CD4-positive, alpha-beta T cell (primary cell): ENCODE measurements at regions not wholly inside any gene's neighbourhood (a gene's known extent, or its start where the extent isn't known, plus 50 kb on each side); places are given as distances from the start of the nearest gene placed in this dataset.

Source experiments
- ATAC-seq: fragments of 200-7000 bp; cut with Tn5 transposase; one replicate; pipeline ENCODE4 v1.10.0; 2022; ENCODE audit warnings: mild to moderate bottlenecking; ENCODE audit not compliant: poor library complexity
- CTCF ChIA-PET: fragments of 350-600 bp; sonication (Branson Sonifier 250); formaldehyde crosslinking; loops from one replicate; lab custom pipeline; 2021; ENCODE audit warnings: antibody characterized with exemption, inconsistent platforms; lab: Charles Lee
- POLR2A ChIA-PET: fragments of 350-600 bp; sonication (Branson Sonifier 250); formaldehyde crosslinking; loops from one replicate; lab custom pipeline; 2021; ENCODE audit warnings: antibody characterized with exemption, inconsistent platforms; lab: Charles Lee
- DNase-seq, 14 experiments: peaks; one replicate each; pipeline ENCODE4 v3.0.0-alpha.2; 2013 to 2020; ENCODE audit warnings: mixed read lengths in 2 of 14
- H3K27ac ChIP-seq, 2 donors: one replicate each; pipeline versions ENCODE4 v1.5.1 to v1.7.0; 2013; ENCODE audit warnings: low read length in 2 of 2, low read depth in 1 of 2, mild to moderate bottlenecking in 1 of 2
- H3K27me3 ChIP-seq, 2 experiments: 1 replicate in 1 of 2; 2 replicates in 1 of 2; pipeline versions ENCODE4 v1.6.1 to v1.7.0; 2013; ENCODE audit warnings: low read length in 2 of 2, control low read depth in 1 of 2, mild to moderate bottlenecking in 1 of 2, moderate library complexity in 1 of 2; ENCODE audit not compliant: insufficient read depth in 2 of 2, control insufficient read depth in 1 of 2
- H3K36me3 ChIP-seq: one replicate; pipeline ENCODE4 v1.6.1; 2013; ENCODE audit warnings: low read length, control low read depth; ENCODE audit not compliant: insufficient read depth
- H3K4me1 ChIP-seq: one replicate; pipeline ENCODE4 v1.6.1; 2013; ENCODE audit warnings: low read length, control low read depth; ENCODE audit not compliant: insufficient read depth
- H3K4me3 ChIP-seq: one replicate; pipeline ENCODE4 v1.5.1; 2013; ENCODE audit warnings: mild to moderate bottlenecking, low read length, moderate library complexity
- H3K9me3 ChIP-seq, 2 experiments: 1 replicate in 1 of 2; 2 replicates in 1 of 2; pipeline versions ENCODE4 v1.6.1 to v1.7.0; 2013; ENCODE audit warnings: low read length in 2 of 2, mild to moderate bottlenecking in 2 of 2, control low read depth in 1 of 2, moderate library complexity in 1 of 2; ENCODE audit not compliant: control insufficient read depth in 1 of 2, insufficient read depth in 1 of 2
- H3K27ac Mint-ChIP-seq: one replicate; pipeline ENCODE4 v1.8.0; 2020; ENCODE audit warnings: mixed read lengths
- H3K27me3 Mint-ChIP-seq: one replicate; pipeline ENCODE4 v1.8.0; 2021; ENCODE audit warnings: mixed read lengths
- H3K36me3 Mint-ChIP-seq: one replicate; pipeline ENCODE4 v1.8.0; 2021; ENCODE audit warnings: low read depth, mixed read lengths
- H3K4me1 Mint-ChIP-seq: one replicate; pipeline ENCODE4 v1.8.0; 2021; ENCODE audit warnings: low read depth, mixed read lengths
- H3K4me3 Mint-ChIP-seq: one replicate; pipeline ENCODE4 v1.8.0; 2020; ENCODE audit warnings: mild to moderate bottlenecking, mixed read lengths
- H3K9me3 Mint-ChIP-seq: one replicate; pipeline ENCODE4 v1.8.0; 2020; ENCODE audit warnings: mixed read lengths
- CTCF ChIP-seq: fragments of 200-600 bp; IDR thresholded peaks from one replicate; pipeline ENCODE4 v1.8.0; 2022; ENCODE audit warnings: antibody characterized with exemption, mild to moderate bottlenecking
- intact Hi-C, 2 experiments: fragments of 100-400 bp; cut with DNase I in 1 of 2; cut with micrococcal nuclease in 1 of 2; formaldehyde crosslinking; loops; one replicate each; pipeline versions ENCODE4 v1.15.1 to v1.9.0; 2023 to 2025; cut with DNase I, micrococcal nuclease

DNA sequence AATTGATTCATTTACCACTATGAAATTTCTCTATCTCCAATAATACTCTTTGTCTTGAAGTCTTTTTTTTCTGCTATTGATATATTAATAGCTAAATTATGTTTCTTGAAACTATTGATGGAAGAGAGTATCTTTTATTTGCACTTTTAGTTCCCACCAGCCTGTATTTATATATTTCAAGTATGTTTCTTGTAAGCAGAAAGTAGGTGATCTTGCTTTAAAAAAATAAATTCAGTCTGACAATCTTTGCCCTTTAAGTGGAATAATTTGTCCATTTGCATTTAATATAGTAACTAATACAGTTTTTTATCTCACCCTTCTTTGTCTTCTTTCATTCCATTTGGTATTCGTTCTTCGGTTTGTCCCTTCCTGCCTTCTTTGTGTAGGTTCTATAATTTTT lies 790.5 kb downstream of the MCTP2 start:
- Histone ChIP-seq H3K4me1 (no peaks in the 10 kb centered on the region), H3K36me3 (no peaks in the 10 kb centered on the region), H3K4me3 (no peak overlapping the region), H3K27me3 (no peaks in the 10 kb centered on the region), H3K9me3 (peaks cover 0 to 4% of the 10 kb centered on the region in 2 experiments), H3K27ac (no peak overlapping the region)
- Mint-ChIP-seq H3K9me3 (peaks cover 3% of the 10 kb centered on the region), H3K36me3 (no peaks in the 10 kb centered on the region), H3K4me3 (no peak overlapping the region), H3K27me3 (no peaks in the 10 kb centered on the region), H3K27ac (no peak overlapping the region), H3K4me1 (no peaks in the 10 kb centered on the region)
- ATAC-seq (no peak), DNase-seq (no peak)
- POLR2A ChIA-PET, result no interaction called here
- no peak for TF ChIP-seq CTCF
- intact Hi-C loops, result no loop called here
- CTCF ChIA-PET, result no interaction called here

- H3K4me3 ChIP-seq, result no peak overlapping the region
- Mint-ChIP-seq H3K27ac (no peak overlapping the region), H3K4me3 (no peak overlapping the region), H3K9me3 (peaks cover 3% of the 10 kb centered on the region), H3K36me3 (no peaks in the 10 kb centered on the region), H3K27me3 (peaks cover 5% of the 10 kb centered on the region), H3K4me1 (no peaks in the 10 kb centered on the region)
- DNase-seq, result no peak
- H3K27ac ChIP-seq, result no peak overlapping the region
- H3K36me3 ChIP-seq, result no peaks in the 10 kb centered on the region
- H3K4me1 ChIP-seq, result no peaks in the 10 kb centered on the region
- ChIA-PET POLR2A (interaction anchor here (0.5 kb wide), 1 partner anchor 787 kb away, joined by 3 read pairs; no protein-coding TSS in a partner anchor), CTCF (no interaction called here)
- peaks cover 0 to 4% of the 10 kb centered on the region in 2 experiments for H3K9me3 ChIP-seq
- ATAC-seq, result no peak
- no peaks in the 10 kb centered on the region for H3K27me3 ChIP-seq
- TF ChIP-seq CTCF, result no peak
- intact Hi-C loops, result no loop called here
These were observed 793.0 kb downstream of the MCTP2 start for GRCh38 chr15:95024351-95024750.

- CTCF ChIA-PET, result no interaction called here
- Mint-ChIP-seq H3K36me3 (no peaks in the 10 kb centered on the region), H3K4me3 (no peak overlapping the region), H3K27ac (no peak overlapping the region), H3K4me1 (no peaks in the 10 kb centered on the region), H3K27me3 (peaks cover 5% of the 10 kb centered on the region), H3K9me3 (peaks cover 6% of the 10 kb centered on the region)
- intact Hi-C loops, result no loop called here
- POLR2A ChIA-PET, result no interaction called here
- H3K4me1 ChIP-seq, result no peaks in the 10 kb centered on the region
- TF ChIP-seq CTCF, result no peak
- H3K27ac ChIP-seq, result no peak overlapping the region
- no peak for DNase-seq
- peaks cover 4 to 7% of the 10 kb centered on the region in 2 experiments for H3K9me3 ChIP-seq
- ATAC-seq, result no peak
- H3K27me3 ChIP-seq, result no peaks in the 10 kb centered on the region
- no peaks in the 10 kb centered on the region for H3K36me3 ChIP-seq
- no peak overlapping the region for H3K4me3 ChIP-seq
These were observed 794.8 kb downstream of the MCTP2 start for GRCh38 chr15:95025924-95026728.
